ENCODE measurements at regions not wholly inside any gene's neighbourhood (a gene's known extent, or its start where the extent isn't known, plus 50 kb on each side); places are given as distances from the start of the nearest gene placed in this dataset.

GRCh38 chr5:116637149-116637740 lies 62.6 kb upstream of the SEMA6A start:
- TF ChIP-seq, protein P1, sequence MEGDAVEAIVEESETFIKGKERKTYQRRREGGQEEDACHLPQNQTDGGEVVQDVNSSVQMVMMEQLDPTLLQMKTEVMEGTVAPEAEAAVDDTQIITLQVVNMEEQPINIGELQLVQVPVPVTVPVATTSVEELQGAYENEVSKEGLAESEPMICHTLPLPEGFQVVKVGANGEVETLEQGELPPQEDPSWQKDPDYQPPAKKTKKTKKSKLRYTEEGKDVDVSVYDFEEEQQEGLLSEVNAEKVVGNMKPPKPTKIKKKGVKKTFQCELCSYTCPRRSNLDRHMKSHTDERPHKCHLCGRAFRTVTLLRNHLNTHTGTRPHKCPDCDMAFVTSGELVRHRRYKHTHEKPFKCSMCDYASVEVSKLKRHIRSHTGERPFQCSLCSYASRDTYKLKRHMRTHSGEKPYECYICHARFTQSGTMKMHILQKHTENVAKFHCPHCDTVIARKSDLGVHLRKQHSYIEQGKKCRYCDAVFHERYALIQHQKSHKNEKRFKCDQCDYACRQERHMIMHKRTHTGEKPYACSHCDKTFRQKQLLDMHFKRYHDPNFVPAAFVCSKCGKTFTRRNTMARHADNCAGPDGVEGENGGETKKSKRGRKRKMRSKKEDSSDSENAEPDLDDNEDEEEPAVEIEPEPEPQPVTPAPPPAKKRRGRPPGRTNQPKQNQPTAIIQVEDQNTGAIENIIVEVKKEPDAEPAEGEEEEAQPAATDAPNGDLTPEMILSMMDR (IDR thresholded peaks at IDR 0.05; ENCODE audit: extremely low read depth in 1 of 2, insufficient read depth in 1 of 2, low read depth in 1 of 2, low read length in 2 of 2) = no peak
- TF ChIP-seq POLR2A (IDR thresholded peaks at IDR 0.05; ENCODE audit: low read depth, low read length) (no peak), POLR2AphosphoS5 (IDR thresholded peaks at IDR 0.05; ENCODE audit: insufficient read depth, low read depth, low read length) (no peak), EZH2 (IDR thresholded peaks at IDR 0.05; ENCODE audit: borderline replicate concordance, low read depth, low read length, severe bottlenecking) (no peak), FOS (IDR thresholded peaks at IDR 0.05; ENCODE audit: borderline replicate concordance, insufficient read depth, low read length) (no peak), MYC (IDR thresholded peaks at IDR 0.05; ENCODE audit: low read depth, low read length) (no peak), GATA2 (IDR thresholded peaks at IDR 0.05; ENCODE audit: insufficient read depth, insufficient read length, low read depth, low read length) (no peak), JUN (IDR thresholded peaks at IDR 0.05; ENCODE audit: borderline replicate concordance, insufficient read depth, insufficient read length, low read depth) (no peak)
- TF ChIP-seq, protein P2, sequence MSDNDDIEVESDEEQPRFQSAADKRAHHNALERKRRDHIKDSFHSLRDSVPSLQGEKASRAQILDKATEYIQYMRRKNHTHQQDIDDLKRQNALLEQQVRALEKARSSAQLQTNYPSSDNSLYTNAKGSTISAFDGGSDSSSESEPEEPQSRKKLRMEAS (IDR thresholded peaks at IDR 0.05; ENCODE audit: insufficient read depth, insufficient read length) = no peak
